ENCODE measurements at regions not wholly inside any gene's neighbourhood (a gene's known extent, or its start where the extent isn't known, plus 50 kb on each side); places are given as distances from the start of the nearest gene placed in this dataset.

DNA sequence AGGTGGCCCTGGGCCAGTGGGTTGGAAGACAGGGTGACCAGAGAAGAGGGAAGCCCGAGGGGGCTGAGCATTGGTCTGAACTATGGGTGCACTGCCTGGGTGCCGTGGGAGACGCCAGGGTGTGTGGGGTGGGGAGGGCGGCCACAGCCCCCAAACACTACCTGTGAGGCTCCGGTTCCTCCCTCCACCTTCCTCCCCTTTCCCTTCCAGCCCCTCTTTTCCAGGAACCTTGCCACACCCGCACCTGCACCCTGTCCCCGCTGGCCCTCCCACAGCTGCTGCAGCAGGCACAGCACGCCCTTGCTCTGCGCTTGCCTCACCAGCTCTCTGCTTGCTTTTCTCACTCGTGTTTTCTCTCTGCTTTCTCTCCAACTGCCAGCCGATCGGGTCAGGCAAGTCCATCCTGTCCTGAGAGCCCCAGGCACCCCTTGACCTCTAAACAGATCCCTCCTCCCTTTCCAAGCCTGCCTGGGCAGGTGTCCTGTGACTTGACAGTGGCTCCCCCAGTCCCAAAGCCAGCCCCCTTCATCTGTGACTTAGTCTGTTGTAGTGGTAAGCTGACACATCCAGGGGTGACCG, 193.7 kb downstream of the MSX2 start:
- TF ChIP-seq, protein P1, sequence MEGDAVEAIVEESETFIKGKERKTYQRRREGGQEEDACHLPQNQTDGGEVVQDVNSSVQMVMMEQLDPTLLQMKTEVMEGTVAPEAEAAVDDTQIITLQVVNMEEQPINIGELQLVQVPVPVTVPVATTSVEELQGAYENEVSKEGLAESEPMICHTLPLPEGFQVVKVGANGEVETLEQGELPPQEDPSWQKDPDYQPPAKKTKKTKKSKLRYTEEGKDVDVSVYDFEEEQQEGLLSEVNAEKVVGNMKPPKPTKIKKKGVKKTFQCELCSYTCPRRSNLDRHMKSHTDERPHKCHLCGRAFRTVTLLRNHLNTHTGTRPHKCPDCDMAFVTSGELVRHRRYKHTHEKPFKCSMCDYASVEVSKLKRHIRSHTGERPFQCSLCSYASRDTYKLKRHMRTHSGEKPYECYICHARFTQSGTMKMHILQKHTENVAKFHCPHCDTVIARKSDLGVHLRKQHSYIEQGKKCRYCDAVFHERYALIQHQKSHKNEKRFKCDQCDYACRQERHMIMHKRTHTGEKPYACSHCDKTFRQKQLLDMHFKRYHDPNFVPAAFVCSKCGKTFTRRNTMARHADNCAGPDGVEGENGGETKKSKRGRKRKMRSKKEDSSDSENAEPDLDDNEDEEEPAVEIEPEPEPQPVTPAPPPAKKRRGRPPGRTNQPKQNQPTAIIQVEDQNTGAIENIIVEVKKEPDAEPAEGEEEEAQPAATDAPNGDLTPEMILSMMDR (IDR thresholded peaks at IDR 0.05; ENCODE audit: low read length) = no peak
- no peak for TF ChIP-seq EZH2 (IDR thresholded peaks at IDR 0.05; ENCODE audit: borderline replicate concordance, low read length)

Data from OCI-LY1 (cell line).